ENCODE measurements at regions not wholly inside any gene's neighbourhood (a gene's known extent, or its start where the extent isn't known, plus 50 kb on each side); places are given as distances from the start of the nearest gene placed in this dataset.

GRCh38 chr18:39786477-39786876 is 2168.6 kb upstream of the PIK3C3 start:
- ChIA-PET CTCF (no interaction called here), RAD21 (ENCODE audit: unreplicated experiment) (no interaction called here), SMC1A (ENCODE audit: uncharacterized antibody, unreplicated experiment) (no interaction called here), POLR2A (no interaction called here)
- Histone ChIP-seq H3K27me3 (replicated peaks in 1 of 2; ENCODE audit: control insufficient read depth in 2 of 2, insufficient read depth in 2 of 2, low read length in 1 of 2) (no peaks in the 10 kb centered on the region), H3K27ac (ENCODE audit: control insufficient read depth, insufficient read depth) (no peak overlapping the region), H3K79me2 (ENCODE audit: control insufficient read depth, insufficient read depth, low read length) (no peaks in the 10 kb centered on the region), H3K9me3 (replicated peaks; ENCODE audit: control insufficient read depth, insufficient read depth, low read length) (no peaks in the 10 kb centered on the region), H3K9ac (ENCODE audit: control insufficient read depth, insufficient read depth, low read length) (no peak overlapping the region), H3K4me1 (ENCODE audit: control insufficient read depth, insufficient read depth, low read length) (no peaks in the 10 kb centered on the region), H3K36me3 (ENCODE audit: control insufficient read depth in 2 of 2, insufficient read depth in 2 of 2, low read length in 1 of 2) (no peaks in the 10 kb centered on the region), H3K4me2 (ENCODE audit: control insufficient read depth, insufficient read depth) (no peak overlapping the region), H2AFZ (ENCODE audit: control insufficient read depth, low read depth, low read length) (no peak overlapping the region), H4K20me1 (ENCODE audit: control insufficient read depth, insufficient read depth) (no peaks in the 10 kb centered on the region), H3K4me3 (no peak overlapping the region)
- TF ChIP-seq CREB1 (IDR thresholded peaks at IDR 0.05; ENCODE audit: low read depth) (no peak), HCFC1 (IDR thresholded peaks at IDR 0.05; ENCODE audit: low read length) (no peak), SIX5 (IDR thresholded peaks at IDR 0.05; ENCODE audit: low read depth, low read length, severe bottlenecking) (no peak), KLF5 (IDR thresholded peaks at IDR 0.05; ENCODE audit: partially characterized antibody) (no peak), POLR2AphosphoS5 (IDR thresholded peaks at IDR 0.05; ENCODE audit: low read length) (no peak)
- DNase-seq (ENCODE audit: low read depth, low spot score) (no peak), FAIRE-seq (no peak), ATAC-seq (no peak)
- in situ Hi-C loops (cut with MboI), result no loop called here
- BruUV-seq (replicated peaks), result no TSS peak
- intact Hi-C loops (cut with micrococcal nuclease; ENCODE audit: unreplicated experiment), result no loop called here

- 57% methylated on average over 5 of the region's 5 CpGs for WGBS (ENCODE audit: insufficient coverage, insufficient replicate concordance, low lambda C conversion rate, missing lambda C conversion rate)
Measured at GRCh38 chr18:39784541-39784940, 2170.5 kb upstream of the PIK3C3 start.

More at GRCh38 chr18:39784541-39784940, 2170.5 kb upstream of the PIK3C3 start:
- H3K9me3 ChIP-seq (replicated peaks; ENCODE audit: control insufficient read depth, insufficient read depth, low read length), result no peaks in the 10 kb centered on the region
- H3K27me3 ChIP-seq (replicated peaks in 1 of 2; ENCODE audit: control insufficient read depth in 2 of 2, insufficient read depth in 2 of 2, low read length in 1 of 2), result no peaks in the 10 kb centered on the region
- intact Hi-C loops (cut with micrococcal nuclease; ENCODE audit: unreplicated experiment) (no loop called here), in situ Hi-C loops (cut with MboI) (no loop called here)
- H4K20me1 ChIP-seq (ENCODE audit: control insufficient read depth, insufficient read depth), result no peaks in the 10 kb centered on the region
- H2AFZ ChIP-seq (ENCODE audit: control insufficient read depth, low read depth, low read length), result no peak overlapping the region
- FAIRE-seq (no peak), DNase-seq (ENCODE audit: low read depth, low spot score) (no peak), ATAC-seq (no peak)
- H3K4me2 ChIP-seq (ENCODE audit: control insufficient read depth, insufficient read depth), result no peak overlapping the region
- CTCF ChIA-PET, result no interaction called here
- TF ChIP-seq HDGF (IDR thresholded peaks at IDR 0.05) (no peak), MLLT1 (IDR thresholded peaks at IDR 0.05) (no peak), CREB1 (IDR thresholded peaks at IDR 0.05; ENCODE audit: low read depth) (no peak), ZNF592 (IDR thresholded peaks at IDR 0.05) (no peak)
- SMC1A ChIA-PET (ENCODE audit: uncharacterized antibody, unreplicated experiment), result no interaction called here
- H3K79me2 ChIP-seq (ENCODE audit: control insufficient read depth, insufficient read depth, low read length), result no peaks in the 10 kb centered on the region
- RAD21 ChIA-PET (ENCODE audit: unreplicated experiment), result no interaction called here
- no TSS peak for BruUV-seq (replicated peaks)
- no peak overlapping the region for H3K27ac ChIP-seq (ENCODE audit: control insufficient read depth, insufficient read depth)
- no peaks in the 10 kb centered on the region for H3K36me3 ChIP-seq (ENCODE audit: control insufficient read depth in 2 of 2, insufficient read depth in 2 of 2, low read length in 1 of 2)
- no peak overlapping the region for H3K4me3 ChIP-seq
- POLR2A ChIA-PET, result no interaction called here
- no peaks in the 10 kb centered on the region for H3K4me1 ChIP-seq (ENCODE audit: control insufficient read depth, insufficient read depth, low read length)
- H3K9ac ChIP-seq (ENCODE audit: control insufficient read depth, insufficient read depth, low read length), result no peak overlapping the region

Measured in GM12878 (cell line).